ENCODE measurements at regions not wholly inside any gene's neighbourhood (a gene's known extent, or its start where the extent isn't known, plus 50 kb on each side); places are given as distances from the start of the nearest gene placed in this dataset.

DNA sequence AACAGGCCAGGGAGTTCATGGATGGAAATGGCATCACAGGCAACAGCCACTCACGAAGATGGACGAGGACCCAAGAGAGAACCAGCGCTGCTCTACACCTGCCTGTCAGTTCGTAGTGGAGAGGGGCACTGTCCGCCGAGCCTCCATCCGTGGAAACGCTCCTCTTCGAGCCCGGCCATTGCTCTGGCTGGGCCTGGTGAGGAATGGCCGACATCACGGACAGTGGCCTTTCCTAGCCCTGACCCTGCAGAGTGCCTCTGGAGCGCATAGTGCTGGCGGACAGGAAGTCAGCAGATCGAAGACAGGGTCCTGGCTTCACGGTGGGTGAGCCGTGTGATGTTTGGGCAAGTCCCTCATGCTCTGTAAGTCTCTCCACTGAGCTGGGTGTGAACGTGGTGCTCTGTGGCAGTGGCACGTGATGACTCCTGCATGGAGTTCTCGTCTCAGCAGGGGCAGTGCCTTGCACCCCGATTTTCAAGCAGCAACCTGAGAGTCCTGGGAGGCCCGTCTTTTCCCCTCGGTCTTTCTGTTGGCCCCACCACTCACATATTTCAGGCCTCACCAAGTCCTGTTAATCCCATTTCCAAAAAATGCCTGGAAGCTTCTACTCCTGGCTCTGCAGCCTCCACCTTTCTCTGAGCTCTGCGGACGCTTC lies 214.4 kb downstream of the ERMARD start:
- no peaks in the 10 kb centered on the region for H3K4me1 Mint-ChIP-seq (ENCODE audit: unreplicated experiment)
- DNase-seq (ENCODE audit: extremely low spot score, unreplicated experiment) = peak; percentile 68
- H3K36me3 Mint-ChIP-seq (ENCODE audit: unreplicated experiment) = no peaks in the 10 kb centered on the region
- TF ChIP-seq, protein P1, sequence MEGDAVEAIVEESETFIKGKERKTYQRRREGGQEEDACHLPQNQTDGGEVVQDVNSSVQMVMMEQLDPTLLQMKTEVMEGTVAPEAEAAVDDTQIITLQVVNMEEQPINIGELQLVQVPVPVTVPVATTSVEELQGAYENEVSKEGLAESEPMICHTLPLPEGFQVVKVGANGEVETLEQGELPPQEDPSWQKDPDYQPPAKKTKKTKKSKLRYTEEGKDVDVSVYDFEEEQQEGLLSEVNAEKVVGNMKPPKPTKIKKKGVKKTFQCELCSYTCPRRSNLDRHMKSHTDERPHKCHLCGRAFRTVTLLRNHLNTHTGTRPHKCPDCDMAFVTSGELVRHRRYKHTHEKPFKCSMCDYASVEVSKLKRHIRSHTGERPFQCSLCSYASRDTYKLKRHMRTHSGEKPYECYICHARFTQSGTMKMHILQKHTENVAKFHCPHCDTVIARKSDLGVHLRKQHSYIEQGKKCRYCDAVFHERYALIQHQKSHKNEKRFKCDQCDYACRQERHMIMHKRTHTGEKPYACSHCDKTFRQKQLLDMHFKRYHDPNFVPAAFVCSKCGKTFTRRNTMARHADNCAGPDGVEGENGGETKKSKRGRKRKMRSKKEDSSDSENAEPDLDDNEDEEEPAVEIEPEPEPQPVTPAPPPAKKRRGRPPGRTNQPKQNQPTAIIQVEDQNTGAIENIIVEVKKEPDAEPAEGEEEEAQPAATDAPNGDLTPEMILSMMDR (IDR thresholded peaks at IDR 0.05) = no peak
- peaks cover 4% of the 10 kb centered on the region for H3K9me3 Mint-ChIP-seq (ENCODE audit: unreplicated experiment)
- no peak overlapping the region for H3K27ac Mint-ChIP-seq (ENCODE audit: unreplicated experiment)
- H3K27me3 Mint-ChIP-seq (ENCODE audit: unreplicated experiment) = no peaks in the 10 kb centered on the region
- no peak overlapping the region for H3K4me3 Mint-ChIP-seq (ENCODE audit: unreplicated experiment)

DNA sequence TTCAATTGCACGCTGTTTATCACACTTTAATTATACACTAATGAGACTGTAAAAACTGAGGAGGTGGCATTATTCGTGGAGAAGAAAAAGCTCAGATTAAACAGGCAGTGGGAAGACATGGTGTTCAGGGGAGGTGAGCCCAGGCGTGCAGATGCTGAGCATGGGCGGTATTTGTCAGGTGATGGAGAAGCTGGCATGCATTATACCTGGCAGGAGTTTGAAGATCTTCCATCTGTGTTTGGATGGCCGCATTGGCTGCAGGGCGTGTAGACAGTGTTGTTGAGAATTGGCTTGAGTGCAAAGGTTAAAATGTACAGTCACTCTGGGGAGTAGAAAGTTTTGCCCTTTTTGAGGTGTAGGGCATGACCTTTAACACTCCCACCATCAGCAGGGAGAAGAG lies 213.8 kb downstream of the ERMARD start:
- H3K27me3 Mint-ChIP-seq (ENCODE audit: unreplicated experiment) = no peaks in the 10 kb centered on the region
- no peak for DNase-seq (ENCODE audit: extremely low spot score, unreplicated experiment)
- H3K36me3 Mint-ChIP-seq (ENCODE audit: unreplicated experiment) = no peaks in the 10 kb centered on the region

DNA sequence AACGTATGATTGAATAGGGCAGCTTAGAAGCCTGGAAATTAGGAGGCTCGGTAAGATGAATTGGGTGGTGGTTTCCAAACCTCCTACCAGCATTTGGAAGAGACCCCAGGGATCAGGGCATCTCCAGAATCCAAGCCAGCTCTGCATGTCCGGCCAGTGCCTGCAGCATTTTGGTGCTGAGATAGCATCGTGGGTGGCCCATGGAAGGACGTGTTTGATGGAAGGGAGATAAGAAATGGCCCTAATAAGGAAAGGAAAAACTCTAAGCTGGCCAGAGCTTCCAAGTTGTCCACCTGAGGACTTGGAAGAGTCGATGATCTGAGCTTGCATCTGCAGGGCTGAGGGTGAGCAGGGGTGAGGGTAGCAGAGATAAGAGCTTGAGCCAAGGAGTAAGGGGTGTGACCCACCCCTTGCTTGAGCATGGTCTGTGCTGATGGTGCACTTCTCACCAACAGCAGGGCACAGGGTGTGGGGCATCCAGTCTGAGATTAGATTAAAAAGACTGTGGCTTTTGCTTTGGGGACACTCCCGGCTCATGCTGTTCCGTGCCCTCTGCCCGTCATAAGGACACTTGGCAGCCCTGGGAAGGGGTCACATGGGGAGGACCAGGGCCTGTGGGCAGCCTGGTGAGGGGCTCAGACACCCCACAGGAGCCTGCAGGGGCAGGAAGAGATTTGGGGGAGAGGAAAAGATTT lies 213.2 kb downstream of the ERMARD start:
- no peak overlapping the region for H3K4me3 Mint-ChIP-seq (ENCODE audit: unreplicated experiment)
- H3K27me3 Mint-ChIP-seq (ENCODE audit: unreplicated experiment) = no peaks in the 10 kb centered on the region
- DNase-seq (ENCODE audit: extremely low spot score, unreplicated experiment) = peak; percentile 73
- peaks cover 4% of the 10 kb centered on the region for H3K9me3 Mint-ChIP-seq (ENCODE audit: unreplicated experiment)
- H3K36me3 Mint-ChIP-seq (ENCODE audit: unreplicated experiment) = no peaks in the 10 kb centered on the region
- H3K4me1 Mint-ChIP-seq (ENCODE audit: unreplicated experiment) = no peaks in the 10 kb centered on the region
- TF ChIP-seq, protein P1 (IDR thresholded peaks at IDR 0.05) = no peak
- no peak overlapping the region for H3K27ac Mint-ChIP-seq (ENCODE audit: unreplicated experiment)

More for the DNA sequence above, 213.8 kb downstream of the ERMARD start:
- Mint-ChIP-seq H3K9me3 (ENCODE audit: unreplicated experiment) (peaks cover 4% of the 10 kb centered on the region), H3K4me1 (ENCODE audit: unreplicated experiment) (no peaks in the 10 kb centered on the region), H3K4me3 (ENCODE audit: unreplicated experiment) (no peak overlapping the region), H3K27ac (ENCODE audit: unreplicated experiment) (no peak overlapping the region)
- TF ChIP-seq, protein P1 (IDR thresholded peaks at IDR 0.05) = no peak

GRCh38 chr6:169963581-169964297 lies 212.3 kb downstream of the ERMARD start:
- peaks cover 4% of the 10 kb centered on the region for H3K9me3 Mint-ChIP-seq (ENCODE audit: unreplicated experiment)
- no peak overlapping the region for H3K27ac Mint-ChIP-seq (ENCODE audit: unreplicated experiment)
- H3K4me3 Mint-ChIP-seq (ENCODE audit: unreplicated experiment) = no peak overlapping the region
- H3K27me3 Mint-ChIP-seq (ENCODE audit: unreplicated experiment) = no peaks in the 10 kb centered on the region
- H3K4me1 Mint-ChIP-seq (ENCODE audit: unreplicated experiment) = no peaks in the 10 kb centered on the region
- DNase-seq (ENCODE audit: extremely low spot score, unreplicated experiment) = peak; percentile 71
- TF ChIP-seq, protein P1 (IDR thresholded peaks at IDR 0.05) = no peak
- H3K36me3 Mint-ChIP-seq (ENCODE audit: unreplicated experiment) = no peaks in the 10 kb centered on the region

Data from osteocyte (in vitro differentiated cells).